ENCODE measurements at regions not wholly inside any gene's neighbourhood (a gene's known extent, or its start where the extent isn't known, plus 50 kb on each side); places are given as distances from the start of the nearest gene placed in this dataset.
A peak's percentile ranks its signal among the peaks of the same experiment; 100 is the strongest.

DNA sequence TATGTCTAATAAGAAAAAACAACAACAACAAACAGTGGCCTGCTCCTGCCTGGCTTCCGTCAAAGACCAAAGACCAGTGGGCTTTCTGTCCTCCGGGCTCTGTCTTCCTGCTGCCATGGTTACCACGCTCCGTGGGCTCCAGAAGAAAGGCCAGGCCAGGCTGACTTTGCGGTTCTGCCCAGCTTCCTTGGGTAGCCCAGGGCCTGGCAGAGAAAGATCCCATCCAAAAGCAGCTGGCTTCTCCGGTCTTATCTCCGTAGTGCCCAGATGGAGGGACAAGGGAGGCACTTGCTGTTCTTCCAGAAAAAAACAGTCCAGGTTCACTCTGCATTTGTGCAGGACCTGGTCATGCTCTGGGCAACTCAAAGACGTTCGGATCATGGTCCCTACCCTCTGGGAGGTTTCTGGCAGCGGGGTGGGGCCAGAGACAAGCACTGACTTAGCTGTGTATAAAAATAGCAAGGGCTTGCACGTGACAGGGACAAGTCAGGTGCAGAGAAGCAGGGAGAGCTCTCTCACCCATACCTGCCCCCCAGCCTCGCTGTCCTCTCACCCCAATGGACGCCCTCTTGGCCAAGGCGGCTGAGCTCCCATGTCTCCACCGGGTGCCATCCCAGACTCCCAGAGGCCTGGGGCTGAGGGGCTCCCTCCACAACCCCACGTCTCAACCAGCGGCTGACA is 212.2 kb downstream of the C9orf50 start:
- Histone ChIP-seq H3K9me2 (ENCODE audit: insufficient read depth) (no peaks in the 10 kb centered on the region), H3K79me2 (ENCODE audit: insufficient read depth, low read length) (peaks cover 8% of the 10 kb centered on the region; the same call in 1 of the 2 replicates), H3K27ac (ENCODE audit: low read depth, low read length) (peak overlapping the region; percentile 69), H3K9ac (ENCODE audit: low read length) (peak overlapping the region; percentile 66), H3K4me1 (ENCODE audit: control insufficient read depth in 1 of 2, insufficient read depth in 2 of 2, low read length in 2 of 2) (peaks cover 47 to 72% of the 10 kb centered on the region in 2 experiments), H2AFZ (ENCODE audit: low read depth, low read length, poor library complexity, severe bottlenecking) (no peak overlapping the region), H3K4me3 (replicated peaks in 1 of 2; ENCODE audit: low read depth in 1 of 2, low read length in 2 of 2) (no peak overlapping the region), H3K36me3 (ENCODE audit: control insufficient read depth in 1 of 2, insufficient read depth in 2 of 2, low read length in 2 of 2) (no peaks in the 10 kb centered on the region), H4K20me1 (ENCODE audit: insufficient read depth) (no peaks in the 10 kb centered on the region), H3K9me3 (ENCODE audit: control insufficient read depth in 1 of 2, insufficient read depth in 1 of 2, low read depth in 1 of 2, low read length in 2 of 2) (no peaks in the 10 kb centered on the region; a peak in 1 of 4 replicates), H3K27me3 (ENCODE audit: insufficient read depth, low read length) (no peaks in the 10 kb centered on the region), H3K4me2 (ENCODE audit: low read length) (peak overlapping the region; percentile 80)
- no peak for ATAC-seq
- no peak for TF ChIP-seq EGR1 (IDR thresholded peaks at IDR 0.05; ENCODE audit: low read depth)
- TF ChIP-seq POLR2AphosphoS5 (IDR thresholded peaks at IDR 0.05; ENCODE audit: low read depth, low read length) = peak; percentile 29; the same call in 1 of the 2 replicates
- ChIA-PET CTCF (no interaction called here), POLR2A (interaction anchor here (0.6 kb wide), 1 partner anchor 51 kb away, joined by 3 read pairs; no protein-coding TSS in a partner anchor), RAD21 (ENCODE audit: low non-redundant PET in 1 of 2, low total read pairs in 2 of 2, uncharacterized antibody in 2 of 2, unreplicated experiment in 2 of 2) (interaction anchor here in 1 of 2 experiments (0.5 kb wide), 1 partner anchor 75 kb away, joined by 3 read pairs; no protein-coding TSS in a partner anchor)
- intact Hi-C loops (cut with micrococcal nuclease) = loop anchor here (5.0 kb wide), 2 partner anchors 66 to 204 kb away; no protein-coding TSS in a partner anchor
- BruUV-seq (replicated peaks) = no TSS peak
- no peak for DNase-seq (ENCODE audit: low read depth, low spot score)

DNA sequence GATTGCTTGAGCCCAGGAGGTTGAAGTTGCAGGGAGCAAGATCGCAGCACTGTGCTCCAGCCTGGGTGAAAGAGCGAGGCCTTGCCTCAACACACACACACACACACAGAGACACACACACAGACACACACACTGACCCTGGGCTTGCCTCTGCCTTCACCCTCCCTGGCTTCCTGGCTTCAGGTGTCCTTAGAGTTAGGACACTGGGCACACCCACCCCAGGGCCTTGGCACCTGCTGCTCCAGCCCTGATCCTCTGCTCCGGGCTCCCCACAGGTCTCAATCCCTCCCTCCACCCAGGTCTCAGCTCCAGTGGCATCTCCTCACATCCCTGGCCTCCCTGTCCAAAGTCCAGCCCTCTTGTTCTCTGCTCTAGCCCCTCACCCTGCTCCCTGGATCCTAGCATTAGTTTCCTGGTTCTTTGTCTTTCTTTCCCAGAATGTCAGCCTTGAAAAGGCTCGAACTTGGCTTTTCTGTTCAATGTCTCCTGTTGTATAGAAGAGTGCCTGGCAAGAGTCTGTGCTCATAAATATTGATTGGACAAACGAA is 212.9 kb downstream of the C9orf50 start:
- Histone ChIP-seq H3K4me2 (ENCODE audit: low read length) (peak overlapping the region; percentile 80), H3K4me3 (replicated peaks in 1 of 2; ENCODE audit: low read depth in 1 of 2, low read length in 2 of 2) (no peak overlapping the region), H2AFZ (ENCODE audit: low read depth, low read length, poor library complexity, severe bottlenecking) (no peak overlapping the region), H3K4me1 (ENCODE audit: control insufficient read depth in 1 of 2, insufficient read depth in 2 of 2, low read length in 2 of 2) (peaks cover 48 to 76% of the 10 kb centered on the region in 2 experiments), H4K20me1 (ENCODE audit: insufficient read depth) (no peaks in the 10 kb centered on the region), H3K36me3 (ENCODE audit: control insufficient read depth in 1 of 2, insufficient read depth in 2 of 2, low read length in 2 of 2) (no peaks in the 10 kb centered on the region), H3K9me2 (ENCODE audit: insufficient read depth) (no peaks in the 10 kb centered on the region), H3K79me2 (ENCODE audit: insufficient read depth, low read length) (peaks cover 8% of the 10 kb centered on the region; the same call in 1 of the 2 replicates), H3K9ac (ENCODE audit: low read length) (peak overlapping the region; percentile 66), H3K9me3 (ENCODE audit: control insufficient read depth in 1 of 2, insufficient read depth in 1 of 2, low read depth in 1 of 2, low read length in 2 of 2) (no peaks in the 10 kb centered on the region; a peak in 1 of 4 replicates), H3K27me3 (ENCODE audit: insufficient read depth, low read length) (no peaks in the 10 kb centered on the region), H3K27ac (ENCODE audit: low read depth, low read length) (peak overlapping the region; percentile 69)
- BruUV-seq (replicated peaks) = no TSS peak
- DNase-seq (ENCODE audit: low read depth, low spot score) (no peak), ATAC-seq (no peak)
- POLR2A ChIA-PET = no interaction called here
- RAD21 ChIA-PET (ENCODE audit: low non-redundant PET in 1 of 2, low total read pairs in 2 of 2, uncharacterized antibody in 2 of 2, unreplicated experiment in 2 of 2) = no interaction called here
- no peak for TF ChIP-seq ZNF274 (IDR thresholded peaks at IDR 0.05; ENCODE audit: low read depth, low read length)
- TF ChIP-seq TCF7L2 (IDR thresholded peaks at IDR 0.05; ENCODE audit: borderline replicate concordance, extremely low read depth, insufficient read depth, insufficient read length) = no peak
- TF ChIP-seq YY1 (IDR thresholded peaks at IDR 0.05; ENCODE audit: extremely low read depth, insufficient replicate concordance, low read depth, low read length) = no peak
- TF ChIP-seq, protein P1, sequence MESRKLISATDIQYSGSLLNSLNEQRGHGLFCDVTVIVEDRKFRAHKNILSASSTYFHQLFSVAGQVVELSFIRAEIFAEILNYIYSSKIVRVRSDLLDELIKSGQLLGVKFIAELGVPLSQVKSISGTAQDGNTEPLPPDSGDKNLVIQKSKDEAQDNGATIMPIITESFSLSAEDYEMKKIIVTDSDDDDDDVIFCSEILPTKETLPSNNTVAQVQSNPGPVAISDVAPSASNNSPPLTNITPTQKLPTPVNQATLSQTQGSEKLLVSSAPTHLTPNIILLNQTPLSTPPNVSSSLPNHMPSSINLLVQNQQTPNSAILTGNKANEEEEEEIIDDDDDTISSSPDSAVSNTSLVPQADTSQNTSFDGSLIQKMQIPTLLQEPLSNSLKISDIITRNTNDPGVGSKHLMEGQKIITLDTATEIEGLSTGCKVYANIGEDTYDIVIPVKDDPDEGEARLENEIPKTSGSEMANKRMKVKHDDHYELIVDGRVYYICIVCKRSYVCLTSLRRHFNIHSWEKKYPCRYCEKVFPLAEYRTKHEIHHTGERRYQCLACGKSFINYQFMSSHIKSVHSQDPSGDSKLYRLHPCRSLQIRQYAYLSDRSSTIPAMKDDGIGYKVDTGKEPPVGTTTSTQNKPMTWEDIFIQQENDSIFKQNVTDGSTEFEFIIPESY (IDR thresholded peaks at IDR 0.05; ENCODE audit: extremely low read depth, insufficient replicate concordance, low read length) = no peak
- 0 out of 2 replicates have a peak, but pooled peaks have one; percentile 19 for TF ChIP-seq POLR2AphosphoS5 (IDR thresholded peaks at IDR 0.05; ENCODE audit: low read depth, low read length)
- no peak for TF ChIP-seq ELF1 (IDR thresholded peaks at IDR 0.05; ENCODE audit: borderline replicate concordance, low read depth)
- TF ChIP-seq ZFX (IDR thresholded peaks at IDR 0.05) = no peak
- TF ChIP-seq, protein P2, sequence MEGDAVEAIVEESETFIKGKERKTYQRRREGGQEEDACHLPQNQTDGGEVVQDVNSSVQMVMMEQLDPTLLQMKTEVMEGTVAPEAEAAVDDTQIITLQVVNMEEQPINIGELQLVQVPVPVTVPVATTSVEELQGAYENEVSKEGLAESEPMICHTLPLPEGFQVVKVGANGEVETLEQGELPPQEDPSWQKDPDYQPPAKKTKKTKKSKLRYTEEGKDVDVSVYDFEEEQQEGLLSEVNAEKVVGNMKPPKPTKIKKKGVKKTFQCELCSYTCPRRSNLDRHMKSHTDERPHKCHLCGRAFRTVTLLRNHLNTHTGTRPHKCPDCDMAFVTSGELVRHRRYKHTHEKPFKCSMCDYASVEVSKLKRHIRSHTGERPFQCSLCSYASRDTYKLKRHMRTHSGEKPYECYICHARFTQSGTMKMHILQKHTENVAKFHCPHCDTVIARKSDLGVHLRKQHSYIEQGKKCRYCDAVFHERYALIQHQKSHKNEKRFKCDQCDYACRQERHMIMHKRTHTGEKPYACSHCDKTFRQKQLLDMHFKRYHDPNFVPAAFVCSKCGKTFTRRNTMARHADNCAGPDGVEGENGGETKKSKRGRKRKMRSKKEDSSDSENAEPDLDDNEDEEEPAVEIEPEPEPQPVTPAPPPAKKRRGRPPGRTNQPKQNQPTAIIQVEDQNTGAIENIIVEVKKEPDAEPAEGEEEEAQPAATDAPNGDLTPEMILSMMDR (IDR thresholded peaks at IDR 0.05 in 2 of 3, conservative IDR thresholded peaks at IDR 0.05 in 1 of 3; ENCODE audit: borderline replicate concordance in 1 of 3, insufficient read depth in 1 of 3, low read depth in 2 of 3, low read length in 2 of 3) = no peak
- TF ChIP-seq JUND (IDR thresholded peaks at IDR 0.05) = no peak
- CTCF ChIA-PET = no interaction called here
- intact Hi-C loops (cut with micrococcal nuclease) = loop anchor here (5.0 kb wide), 2 partner anchors 66 to 204 kb away; no protein-coding TSS in a partner anchor
